ENCODE measurements at regions not wholly inside any gene's neighbourhood (a gene's known extent, or its start where the extent isn't known, plus 50 kb on each side); places are given as distances from the start of the nearest gene placed in this dataset.

GRCh38 chr2:136251885-136252585 lies 134.1 kb upstream of the CXCR4 start:
- Histone ChIP-seq H3K9ac (ENCODE audit: low read depth in 1 of 2, low read length in 2 of 2) (no peak overlapping the region), H3K27ac (ENCODE audit: low read depth in 2 of 2, low read length in 2 of 2) (no peak overlapping the region), H3K9me3 (ENCODE audit: control insufficient read depth in 2 of 2, low read length in 2 of 2) (no peaks in the 10 kb centered on the region), H3K4me1 (ENCODE audit: control insufficient read depth in 2 of 2, insufficient read depth in 2 of 2, low read length in 2 of 2) (no peaks in the 10 kb centered on the region), H3K4me3 (ENCODE audit: low read length in 2 of 2) (no peak overlapping the region), H3K27me3 (ENCODE audit: control insufficient read depth in 2 of 2, insufficient read depth in 2 of 2, low read length in 2 of 2) (no peaks in the 10 kb centered on the region), H3K36me3 (ENCODE audit: control insufficient read depth in 2 of 2, insufficient read depth in 2 of 2, low read length in 2 of 2) (no peaks in the 10 kb centered on the region)

GRCh38 chr2:136251197-136251884 lies 133.4 kb upstream of the CXCR4 start:
- no peak overlapping the region for H3K27ac ChIP-seq (ENCODE audit: low read depth in 2 of 2, low read length in 2 of 2)
- H3K9me3 ChIP-seq (ENCODE audit: control insufficient read depth in 2 of 2, low read length in 2 of 2) = no peaks in the 10 kb centered on the region
- no peak overlapping the region for H3K4me3 ChIP-seq (ENCODE audit: low read length in 2 of 2)
- no peaks in the 10 kb centered on the region for H3K36me3 ChIP-seq (ENCODE audit: control insufficient read depth in 2 of 2, insufficient read depth in 2 of 2, low read length in 2 of 2)
- H3K9ac ChIP-seq (ENCODE audit: low read depth in 1 of 2, low read length in 2 of 2) = no peak overlapping the region
- no peaks in the 10 kb centered on the region for H3K27me3 ChIP-seq (ENCODE audit: control insufficient read depth in 2 of 2, insufficient read depth in 2 of 2, low read length in 2 of 2)
- no peaks in the 10 kb centered on the region for H3K4me1 ChIP-seq (ENCODE audit: control insufficient read depth in 2 of 2, insufficient read depth in 2 of 2, low read length in 2 of 2)

GRCh38 chr2:136250131-136250530 lies 132.2 kb upstream of the CXCR4 start:
- no peak overlapping the region for H3K9ac ChIP-seq (ENCODE audit: low read depth in 1 of 2, low read length in 2 of 2)
- no peak overlapping the region for H3K4me3 ChIP-seq (ENCODE audit: low read length in 2 of 2)
- H3K27ac ChIP-seq (ENCODE audit: low read depth in 2 of 2, low read length in 2 of 2) = no peak overlapping the region
- no peaks in the 10 kb centered on the region for H3K4me1 ChIP-seq (ENCODE audit: control insufficient read depth in 2 of 2, insufficient read depth in 2 of 2, low read length in 2 of 2)
- H3K9me3 ChIP-seq (ENCODE audit: control insufficient read depth in 2 of 2, low read length in 2 of 2) = no peaks in the 10 kb centered on the region
- no peaks in the 10 kb centered on the region for H3K36me3 ChIP-seq (ENCODE audit: control insufficient read depth in 2 of 2, insufficient read depth in 2 of 2, low read length in 2 of 2)
- H3K27me3 ChIP-seq (ENCODE audit: control insufficient read depth in 2 of 2, insufficient read depth in 2 of 2, low read length in 2 of 2) = no peaks in the 10 kb centered on the region

- no peak overlapping the region for H3K9ac ChIP-seq (ENCODE audit: low read depth in 1 of 2, low read length in 2 of 2)
- H3K4me1 ChIP-seq (ENCODE audit: control insufficient read depth in 2 of 2, insufficient read depth in 2 of 2, low read length in 2 of 2) = no peaks in the 10 kb centered on the region
- H3K27me3 ChIP-seq (ENCODE audit: control insufficient read depth in 2 of 2, insufficient read depth in 2 of 2, low read length in 2 of 2) = no peaks in the 10 kb centered on the region
- no peaks in the 10 kb centered on the region for H3K36me3 ChIP-seq (ENCODE audit: control insufficient read depth in 2 of 2, insufficient read depth in 2 of 2, low read length in 2 of 2)
- H3K4me3 ChIP-seq (ENCODE audit: low read length in 2 of 2) = no peak overlapping the region
- H3K27ac ChIP-seq (ENCODE audit: low read depth in 2 of 2, low read length in 2 of 2) = no peak overlapping the region
- no peaks in the 10 kb centered on the region for H3K9me3 ChIP-seq (ENCODE audit: control insufficient read depth in 2 of 2, low read length in 2 of 2)
These were observed 131.0 kb upstream of the CXCR4 start for GRCh38 chr2:136248907-136249306.

GRCh38 chr2:136248242-136248641 lies 130.3 kb upstream of the CXCR4 start:
- H3K27ac ChIP-seq (ENCODE audit: low read depth in 2 of 2, low read length in 2 of 2) = no peak overlapping the region
- H3K9me3 ChIP-seq (ENCODE audit: control insufficient read depth in 2 of 2, low read length in 2 of 2) = no peaks in the 10 kb centered on the region
- no peak overlapping the region for H3K9ac ChIP-seq (ENCODE audit: low read depth in 1 of 2, low read length in 2 of 2)
- H3K27me3 ChIP-seq (ENCODE audit: control insufficient read depth in 2 of 2, insufficient read depth in 2 of 2, low read length in 2 of 2) = no peaks in the 10 kb centered on the region
- H3K36me3 ChIP-seq (ENCODE audit: control insufficient read depth in 2 of 2, insufficient read depth in 2 of 2, low read length in 2 of 2) = no peaks in the 10 kb centered on the region
- no peak overlapping the region for H3K4me3 ChIP-seq (ENCODE audit: low read length in 2 of 2)
- no peaks in the 10 kb centered on the region for H3K4me1 ChIP-seq (ENCODE audit: control insufficient read depth in 2 of 2, insufficient read depth in 2 of 2, low read length in 2 of 2)

GRCh38 chr2:136247204-136247950 lies 129.4 kb upstream of the CXCR4 start:
- Histone ChIP-seq H3K4me3 (ENCODE audit: low read length in 2 of 2) (no peak overlapping the region), H3K27me3 (ENCODE audit: control insufficient read depth in 2 of 2, insufficient read depth in 2 of 2, low read length in 2 of 2) (no peaks in the 10 kb centered on the region), H3K9me3 (ENCODE audit: control insufficient read depth in 2 of 2, low read length in 2 of 2) (no peaks in the 10 kb centered on the region), H3K9ac (ENCODE audit: low read depth in 1 of 2, low read length in 2 of 2) (no peak overlapping the region), H3K36me3 (ENCODE audit: control insufficient read depth in 2 of 2, insufficient read depth in 2 of 2, low read length in 2 of 2) (no peaks in the 10 kb centered on the region), H3K27ac (ENCODE audit: low read depth in 2 of 2, low read length in 2 of 2) (no peak overlapping the region), H3K4me1 (ENCODE audit: control insufficient read depth in 2 of 2, insufficient read depth in 2 of 2, low read length in 2 of 2) (peaks cover 0 to 5% of the 10 kb centered on the region in 2 donors)

GRCh38 chr2:136246086-136246669 lies 128.2 kb upstream of the CXCR4 start:
- H3K4me1 ChIP-seq (ENCODE audit: control insufficient read depth in 2 of 2, insufficient read depth in 2 of 2, low read length in 2 of 2) = peaks cover 0 to 6% of the 10 kb centered on the region in 2 donors
- no peaks in the 10 kb centered on the region for H3K36me3 ChIP-seq (ENCODE audit: control insufficient read depth in 2 of 2, insufficient read depth in 2 of 2, low read length in 2 of 2)
- no peak overlapping the region for H3K9ac ChIP-seq (ENCODE audit: low read depth in 1 of 2, low read length in 2 of 2)
- no peaks in the 10 kb centered on the region for H3K27me3 ChIP-seq (ENCODE audit: control insufficient read depth in 2 of 2, insufficient read depth in 2 of 2, low read length in 2 of 2)
- no peaks in the 10 kb centered on the region for H3K9me3 ChIP-seq (ENCODE audit: control insufficient read depth in 2 of 2, low read length in 2 of 2)
- H3K4me3 ChIP-seq (ENCODE audit: low read length in 2 of 2) = no peak overlapping the region
- H3K27ac ChIP-seq (ENCODE audit: low read depth in 2 of 2, low read length in 2 of 2) = no peak overlapping the region

GRCh38 chr2:136245211-136245610 lies 127.3 kb upstream of the CXCR4 start:
- Histone ChIP-seq H3K4me1 (ENCODE audit: control insufficient read depth in 2 of 2, insufficient read depth in 2 of 2, low read length in 2 of 2) (peaks cover 0 to 6% of the 10 kb centered on the region in 2 donors), H3K36me3 (ENCODE audit: control insufficient read depth in 2 of 2, insufficient read depth in 2 of 2, low read length in 2 of 2) (no peaks in the 10 kb centered on the region), H3K9me3 (ENCODE audit: control insufficient read depth in 2 of 2, low read length in 2 of 2) (no peaks in the 10 kb centered on the region), H3K27me3 (ENCODE audit: control insufficient read depth in 2 of 2, insufficient read depth in 2 of 2, low read length in 2 of 2) (no peaks in the 10 kb centered on the region), H3K9ac (ENCODE audit: low read depth in 1 of 2, low read length in 2 of 2) (no peak overlapping the region), H3K4me3 (ENCODE audit: low read length in 2 of 2) (no peak overlapping the region), H3K27ac (ENCODE audit: low read depth in 2 of 2, low read length in 2 of 2) (no peak overlapping the region)

GRCh38 chr2:136244536-136244885 lies 126.6 kb upstream of the CXCR4 start:
- no peak overlapping the region for H3K9ac ChIP-seq (ENCODE audit: low read depth in 1 of 2, low read length in 2 of 2)
- no peak overlapping the region for H3K4me3 ChIP-seq (ENCODE audit: low read length in 2 of 2)
- H3K27me3 ChIP-seq (ENCODE audit: control insufficient read depth in 2 of 2, insufficient read depth in 2 of 2, low read length in 2 of 2) = no peaks in the 10 kb centered on the region
- H3K4me1 ChIP-seq (ENCODE audit: control insufficient read depth in 2 of 2, insufficient read depth in 2 of 2, low read length in 2 of 2) = peaks cover 0 to 6% of the 10 kb centered on the region in 2 donors
- H3K9me3 ChIP-seq (ENCODE audit: control insufficient read depth in 2 of 2, low read length in 2 of 2) = no peaks in the 10 kb centered on the region
- no peaks in the 10 kb centered on the region for H3K36me3 ChIP-seq (ENCODE audit: control insufficient read depth in 2 of 2, insufficient read depth in 2 of 2, low read length in 2 of 2)
- H3K27ac ChIP-seq (ENCODE audit: low read depth in 2 of 2, low read length in 2 of 2) = no peak overlapping the region

Data from mucosa of rectum (tissue), 2 donors.